HEK293T (cell line): ENCODE measurements at regions not wholly inside any gene's neighbourhood (a gene's known extent, or its start where the extent isn't known, plus 50 kb on each side); places are given as distances from the start of the nearest gene placed in this dataset.

Experiments used
- CTCF ChIA-PET: fragments of 350-600 bp; formaldehyde crosslinking; extraction: SDS; loops from one replicate; lab custom pipeline; 2021; ENCODE audit warnings: antibody characterized with exemption, inconsistent platforms; lab: Yijun Ruan, JAX
- POLR2A ChIA-PET: fragments of 350-600 bp; formaldehyde crosslinking; extraction: SDS; loops from one replicate; lab custom pipeline; 2020; ENCODE audit warnings: antibody characterized with exemption, inconsistent platforms; lab: Yijun Ruan, JAX
- DNase-seq: peaks from one replicate; pipeline ENCODE4 v3.0.0; 2012; ENCODE audit warnings: mixed read lengths; ENCODE audit errors: extremely low spot score
- ARNT ChIP-seq: fragments of 450-650 bp; IDR thresholded peaks from 2 replicates; pipeline ENCODE4 v1.6.1; 2017; ENCODE audit warnings: mild to moderate bottlenecking
- BHLHE40 ChIP-seq: fragments of 450-650 bp; IDR thresholded peaks from 2 replicates; pipeline ENCODE4 v1.6.1; 2016; ENCODE audit warnings: mild to moderate bottlenecking, moderate library complexity, borderline replicate concordance
- CTBP1 ChIP-seq: fragments of 450-650 bp; IDR thresholded peaks from 2 replicates; pipeline ENCODE4 v1.6.1; 2016; ENCODE audit warnings: borderline replicate concordance
- ELF4 ChIP-seq: fragments of 450-650 bp; IDR thresholded peaks from 2 replicates; pipeline ENCODE4 v1.6.1; 2017; ENCODE audit warnings: antibody characterized with exemption
- FOXA1 ChIP-seq: fragments of 450-650 bp; IDR thresholded peaks from 2 replicates; pipeline ENCODE4 v1.6.1; 2016; ENCODE audit warnings: mild to moderate bottlenecking
- FOXK2 ChIP-seq: fragments of 450-650 bp; IDR thresholded peaks from 2 replicates; pipeline ENCODE4 v1.6.1; 2016; ENCODE audit warnings: mild to moderate bottlenecking
- FOXM1 ChIP-seq: fragments of 450-650 bp; IDR thresholded peaks from 2 replicates; pipeline ENCODE4 v1.6.1; 2017; ENCODE audit warnings: mild to moderate bottlenecking, borderline replicate concordance
- HDGF ChIP-seq: fragments of 450-650 bp; IDR thresholded peaks from 2 replicates; pipeline ENCODE4 v1.6.1; 2017; ENCODE audit warnings: antibody characterized with exemption, borderline replicate concordance
- L3MBTL2 ChIP-seq: fragments of 450-650 bp; conservative IDR thresholded peaks from 2 replicates; pipeline ENCODE4 v1.6.1; 2016; ENCODE audit warnings: mild to moderate bottlenecking
- LEF1 ChIP-seq: fragments of 450-650 bp; IDR thresholded peaks from 2 replicates; pipeline ENCODE4 v1.6.1; 2017; ENCODE audit warnings: mild to moderate bottlenecking, borderline replicate concordance
- NFRKB ChIP-seq: fragments of 450-650 bp; IDR thresholded peaks from 2 replicates; pipeline ENCODE4 v1.6.1; 2016; ENCODE audit warnings: mild to moderate bottlenecking, moderate library complexity
- PKNOX1 ChIP-seq: fragments of 450-650 bp; IDR thresholded peaks from 2 replicates; pipeline ENCODE4 v1.6.1; 2016
- SP1 ChIP-seq: fragments of 450-650 bp; IDR thresholded peaks from 2 replicates; pipeline ENCODE4 v1.6.1; 2017
- SUZ12 ChIP-seq: fragments of 450-650 bp; IDR thresholded peaks from 2 replicates; pipeline ENCODE4 v1.6.1; 2016; ENCODE audit warnings: mild to moderate bottlenecking
- TARDBP ChIP-seq: fragments of 450-650 bp; IDR thresholded peaks from 2 replicates; pipeline ENCODE4 v1.6.1; 2016
- ZNF384 ChIP-seq: fragments of 450-650 bp; IDR thresholded peaks from 2 replicates; pipeline ENCODE4 v1.6.1; 2016

GRCh38 chr4:174586651-174587050, 64.4 kb upstream of the HPGD start:
- POLR2A ChIA-PET: no interaction called here
- CTCF ChIA-PET: no interaction called here
- TF ChIP-seq ZNF384 (no peak), FOXK2 (no peak), TARDBP (no peak), ELF4 (no peak), FOXM1 (no peak), HDGF (no peak)
- no peak for DNase-seq

DNA sequence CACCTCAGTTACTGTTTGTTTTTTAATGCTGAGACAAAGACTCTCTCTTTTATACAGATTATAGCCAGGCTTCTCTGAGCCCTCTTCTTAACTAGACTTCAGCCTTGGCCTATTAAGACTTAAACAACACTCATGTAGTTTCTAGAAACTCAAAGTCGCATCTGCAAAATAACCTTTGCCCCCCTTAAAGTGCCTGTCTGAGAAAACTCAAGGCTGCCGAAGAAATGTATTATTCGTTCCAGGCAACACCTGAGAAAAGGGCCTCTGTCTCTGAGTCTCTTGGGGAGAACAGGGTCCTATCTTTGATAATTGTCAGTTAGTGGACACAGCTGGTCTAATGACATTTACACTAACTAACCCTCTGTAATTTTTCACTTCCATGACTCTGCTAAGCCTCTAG, 60.8 kb upstream of the HPGD start:
- CTCF ChIA-PET: interaction anchor here (0.6 kb wide), 1 partner anchor 603 kb away, joined by 3 read pairs; no protein-coding TSS in a partner anchor
- POLR2A ChIA-PET: no interaction called here
- no peak for TF ChIP-seq ELF4
- TF ChIP-seq PKNOX1: no peak
- TF ChIP-seq FOXK2: no peak
- no peak for TF ChIP-seq FOXA1
- TF ChIP-seq CTBP1: no peak
- TF ChIP-seq LEF1: no peak
- no peak for TF ChIP-seq TARDBP
- TF ChIP-seq FOXM1: no peak
- TF ChIP-seq HDGF: no peak
- TF ChIP-seq ZNF384: no peak
- no peak for TF ChIP-seq ARNT

DNA sequence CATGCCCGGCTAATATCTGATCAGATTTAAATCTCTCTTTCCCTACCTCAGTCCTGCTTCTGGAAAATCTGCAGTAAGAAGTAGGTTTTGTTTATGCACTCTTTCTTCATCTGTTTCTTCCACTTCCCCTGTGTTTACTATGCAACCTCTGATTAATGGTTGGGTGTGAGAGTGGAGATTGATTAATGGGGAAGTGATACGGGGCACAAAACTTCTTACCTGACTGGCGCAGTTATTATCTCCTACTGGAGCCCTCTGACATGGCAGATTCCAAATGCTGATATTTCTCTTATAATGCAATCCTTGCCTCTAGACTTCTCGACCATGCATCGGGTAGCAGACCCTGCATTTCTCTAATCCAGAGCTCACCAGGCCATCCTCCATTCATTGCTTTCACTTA, 60.2 kb upstream of the HPGD start:
- DNase-seq: no peak
- TF ChIP-seq SP1 (no peak), HDGF (no peak), BHLHE40 (no peak), SUZ12 (no peak)
- POLR2A ChIA-PET: no interaction called here
- CTCF ChIA-PET: interaction anchor here (0.6 kb wide), 1 partner anchor 602 kb away, joined by 3 read pairs; no protein-coding TSS in a partner anchor

More for the DNA sequence above, 60.8 kb upstream of the HPGD start:
- no peak for DNase-seq

GRCh38 chr4:174581901-174582300, 59.6 kb upstream of the HPGD start:
- no peak for DNase-seq
- POLR2A ChIA-PET: no interaction called here
- TF ChIP-seq TARDBP (no peak), ZNF384 (no peak), LEF1 (no peak), L3MBTL2 (no peak), PKNOX1 (no peak), ARNT (no peak)
- CTCF ChIA-PET: no interaction called here

DNA sequence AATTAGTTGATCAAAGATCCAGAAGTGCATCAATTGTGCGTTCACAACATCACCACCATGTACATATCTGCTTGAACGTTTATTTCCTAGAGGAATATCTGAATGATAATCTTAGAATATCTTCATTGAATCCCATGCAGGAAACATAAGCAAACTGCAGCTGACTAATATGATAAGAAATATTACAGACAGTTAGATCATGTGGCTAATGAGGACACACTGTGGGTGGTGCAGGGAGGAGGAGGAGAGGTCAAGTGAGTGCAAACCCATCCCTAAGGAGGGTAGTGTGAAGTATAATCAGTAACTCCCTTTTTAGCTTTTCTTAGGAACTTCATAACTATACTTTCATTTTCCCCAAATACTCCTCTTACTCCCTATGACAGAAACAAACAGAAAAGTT, 58.3 kb upstream of the HPGD start:
- no peak for DNase-seq
- no peak for TF ChIP-seq LEF1
- no peak for TF ChIP-seq FOXM1
- no peak for TF ChIP-seq SUZ12
- no peak for TF ChIP-seq BHLHE40
- no peak for TF ChIP-seq NFRKB
- no peak for TF ChIP-seq FOXK2
- TF ChIP-seq L3MBTL2: no peak
- no peak for TF ChIP-seq TARDBP
- no peak for TF ChIP-seq FOXA1
- TF ChIP-seq ZNF384: no peak
- TF ChIP-seq ELF4: no peak
- no peak for TF ChIP-seq CTBP1
- TF ChIP-seq HDGF: no peak
- TF ChIP-seq ARNT: no peak
- TF ChIP-seq PKNOX1: no peak
- TF ChIP-seq SP1: no peak
- POLR2A ChIA-PET: no interaction called here
- CTCF ChIA-PET: no interaction called here

- TF ChIP-seq PKNOX1: no peak
- no peak for TF ChIP-seq FOXA1
- TF ChIP-seq FOXK2: no peak
- no peak for TF ChIP-seq SUZ12
- no peak for TF ChIP-seq FOXM1
- TF ChIP-seq LEF1: no peak
- no peak for TF ChIP-seq L3MBTL2
- TF ChIP-seq ELF4: no peak
- no peak for TF ChIP-seq HDGF
- TF ChIP-seq SP1: no peak
- TF ChIP-seq TARDBP: no peak
- no peak for TF ChIP-seq CTBP1
- DNase-seq: no peak
- POLR2A ChIA-PET: no interaction called here
- CTCF ChIA-PET: no interaction called here
Measured at GRCh38 chr4:174579421-174579820, 57.1 kb upstream of the HPGD start.
